ENCODE measurements at regions not wholly inside any gene's neighbourhood (a gene's known extent, or its start where the extent isn't known, plus 50 kb on each side); places are given as distances from the start of the nearest gene placed in this dataset.
"Not testable (repeated sequence)": the region's sequence is repeated elsewhere in the genome, so short reads cannot be mapped to it uniquely, and the experiment has no call there.

GRCh38 chrX:94908171-94908570 is 1234.2 kb downstream of the FAM133A start:
- Mint-ChIP-seq H3K27me3 (no peaks in the 10 kb centered on the region), H3K27ac (no peak overlapping the region), H3K9me3 (ENCODE audit: low read depth) (no peaks in the 10 kb centered on the region), H3K4me1 (no peaks in the 10 kb centered on the region), H3K36me3 (ENCODE audit: low read depth) (no peaks in the 10 kb centered on the region), H3K4me3 (no peak overlapping the region)
- intact Hi-C loops (cut with DNase I, micrococcal nuclease), result no loop called here
- CTCF ChIA-PET, result no interaction called here
- POLR2A ChIA-PET, result no interaction called here
- DNase-seq, result no peak
- ATAC-seq, result no peak

GRCh38 chrX:94908648-94909047 is 1234.6 kb downstream of the FAM133A start:
- ChIA-PET POLR2A (no interaction called here), CTCF (no interaction called here)
- Mint-ChIP-seq H3K27ac (no peak overlapping the region), H3K36me3 (ENCODE audit: low read depth) (no peaks in the 10 kb centered on the region), H3K27me3 (no peaks in the 10 kb centered on the region), H3K9me3 (ENCODE audit: low read depth) (no peaks in the 10 kb centered on the region), H3K4me3 (no peak overlapping the region), H3K4me1 (no peaks in the 10 kb centered on the region)
- DNase-seq (no peak), ATAC-seq (no peak)
- intact Hi-C loops (cut with DNase I, micrococcal nuclease), result no loop called here

DNA sequence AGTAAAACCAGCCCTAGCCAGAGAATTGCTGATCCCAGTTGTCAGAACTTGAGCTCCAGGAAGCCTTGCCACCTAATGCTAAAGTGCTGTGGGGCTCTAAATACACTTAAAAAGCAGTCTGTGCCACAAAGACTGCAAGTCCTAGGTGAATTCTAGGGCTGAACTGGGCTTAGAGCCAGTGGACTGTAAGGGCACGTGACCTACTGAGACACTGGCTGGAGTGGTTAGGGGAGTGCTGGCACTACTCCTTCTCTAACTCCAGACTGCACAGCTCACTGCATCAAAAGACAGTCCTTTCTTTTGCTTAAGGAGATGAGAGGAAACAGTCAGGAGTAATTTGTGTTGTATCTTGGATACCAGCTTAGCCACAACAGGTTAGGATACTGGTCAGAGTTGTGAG is 1240.2 kb downstream of the FAM133A start:
- Mint-ChIP-seq H3K36me3 (ENCODE audit: low read depth) (no peaks in the 10 kb centered on the region), H3K9me3 (ENCODE audit: low read depth) (no peaks in the 10 kb centered on the region), H3K4me1 (no peaks in the 10 kb centered on the region), H3K4me3 (no peak overlapping the region), H3K27ac (no peak overlapping the region), H3K27me3 (no peaks in the 10 kb centered on the region)
- no peak for ATAC-seq
- CTCF ChIA-PET, result no interaction called here
- POLR2A ChIA-PET, result no interaction called here
- intact Hi-C loops (cut with DNase I, micrococcal nuclease), result no loop called here
- no peak for DNase-seq

- intact Hi-C loops (cut with DNase I, micrococcal nuclease), result no loop called here
- H3K27me3 Mint-ChIP-seq, result no peaks in the 10 kb centered on the region
- no peak overlapping the region for H3K27ac Mint-ChIP-seq
These were observed 1258.4 kb downstream of the FAM133A start for GRCh38 chrX:94932278-94932965.

GRCh38 chrX:94936722-94937121 is 1262.7 kb downstream of the FAM133A start:
- ChIA-PET CTCF (interaction anchor here (0.7 kb wide), 1 partner anchor 182 kb away, joined by 3 read pairs; no protein-coding TSS in a partner anchor), POLR2A (no interaction called here)
- no peak overlapping the region for H3K4me3 Mint-ChIP-seq
- H3K9me3 Mint-ChIP-seq (ENCODE audit: low read depth), result peaks cover 4% of the 10 kb centered on the region
- no peak for DNase-seq
- no peak for ATAC-seq
- H3K36me3 Mint-ChIP-seq (ENCODE audit: low read depth), result no peaks in the 10 kb centered on the region
- no peak overlapping the region for H3K27ac Mint-ChIP-seq
- intact Hi-C loops (cut with DNase I, micrococcal nuclease), result no loop called here
- H3K4me1 Mint-ChIP-seq, result no peaks in the 10 kb centered on the region
- H3K27me3 Mint-ChIP-seq, result no peaks in the 10 kb centered on the region

More at GRCh38 chrX:94932278-94932965, 1258.4 kb downstream of the FAM133A start:
- Mint-ChIP-seq H3K4me1 (no peaks in the 10 kb centered on the region), H3K9me3 (ENCODE audit: low read depth) (peaks cover 1% of the 10 kb centered on the region), H3K4me3 (no peak overlapping the region), H3K36me3 (ENCODE audit: low read depth) (no peaks in the 10 kb centered on the region)
- ATAC-seq (no peak), DNase-seq (no peak)
- ChIA-PET CTCF (no interaction called here), POLR2A (no interaction called here)

- Mint-ChIP-seq H3K36me3 (ENCODE audit: low read depth) (no peaks in the 10 kb centered on the region), H3K27me3 (no peaks in the 10 kb centered on the region), H3K4me3 (no peak overlapping the region), H3K27ac (no peak overlapping the region), H3K4me1 (no peaks in the 10 kb centered on the region), H3K9me3 (ENCODE audit: low read depth) (peaks cover 4% of the 10 kb centered on the region)
- intact Hi-C loops (cut with DNase I, micrococcal nuclease), result no loop called here
- CTCF ChIA-PET, result no interaction called here
- POLR2A ChIA-PET, result no interaction called here
- DNase-seq, result no peak
- no peak for ATAC-seq
These were observed 1263.5 kb downstream of the FAM133A start for GRCh38 chrX:94937491-94937890.

GRCh38 chrX:94942603-94943002 is 1268.6 kb downstream of the FAM133A start:
- no peak overlapping the region for H3K27ac Mint-ChIP-seq
- no peak for DNase-seq
- no peaks in the 10 kb centered on the region for H3K36me3 Mint-ChIP-seq (ENCODE audit: low read depth)
- POLR2A ChIA-PET, result no interaction called here
- H3K27me3 Mint-ChIP-seq, result no peaks in the 10 kb centered on the region
- no peak overlapping the region for H3K4me3 Mint-ChIP-seq
- CTCF ChIA-PET, result no interaction called here
- intact Hi-C loops (cut with DNase I, micrococcal nuclease), result no loop called here
- H3K9me3 Mint-ChIP-seq (ENCODE audit: low read depth), result peaks cover 4% of the 10 kb centered on the region
- ATAC-seq, result no peak
- no peaks in the 10 kb centered on the region for H3K4me1 Mint-ChIP-seq

- CTCF ChIA-PET; DNase-seq; H3K9me3 Mint-ChIP-seq (ENCODE audit: low read depth); H3K4me3 Mint-ChIP-seq; H3K27me3 Mint-ChIP-seq; intact Hi-C loops (cut with DNase I, micrococcal nuclease); ATAC-seq; H3K27ac Mint-ChIP-seq; H3K4me1 Mint-ChIP-seq; H3K36me3 Mint-ChIP-seq (ENCODE audit: low read depth); POLR2A ChIA-PET: not testable (repeated sequence)
These were observed 1272.1 kb downstream of the FAM133A start for GRCh38 chrX:94946137-94946536.

DNA sequence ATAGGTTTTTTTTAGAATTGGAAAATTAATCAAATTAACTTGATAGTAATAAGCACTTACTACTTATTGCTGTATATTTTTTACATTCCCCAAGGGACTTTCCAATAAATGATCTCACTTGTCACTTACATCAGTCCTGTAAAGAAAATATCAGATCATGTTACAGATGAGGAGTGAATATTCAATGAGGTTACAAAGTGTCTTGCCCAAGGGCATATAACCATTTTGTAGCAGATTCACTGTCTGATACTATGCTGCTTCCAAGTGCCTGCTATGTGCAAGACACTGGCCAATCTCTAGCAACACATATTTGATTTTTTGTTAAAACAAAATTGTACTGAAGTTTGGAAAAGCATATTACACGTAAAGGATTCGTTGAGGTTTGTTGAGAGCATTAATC is 1287.7 kb downstream of the FAM133A start:
- intact Hi-C loops (cut with DNase I, micrococcal nuclease), result no loop called here
- ChIA-PET CTCF (no interaction called here), POLR2A (no interaction called here)
- Mint-ChIP-seq H3K9me3 (ENCODE audit: low read depth) (peaks cover 4% of the 10 kb centered on the region), H3K4me3 (no peak overlapping the region), H3K27me3 (no peaks in the 10 kb centered on the region), H3K36me3 (ENCODE audit: low read depth) (no peaks in the 10 kb centered on the region), H3K4me1 (no peaks in the 10 kb centered on the region), H3K27ac (no peak overlapping the region)
- no peak for ATAC-seq
- DNase-seq, result no peak

DNA sequence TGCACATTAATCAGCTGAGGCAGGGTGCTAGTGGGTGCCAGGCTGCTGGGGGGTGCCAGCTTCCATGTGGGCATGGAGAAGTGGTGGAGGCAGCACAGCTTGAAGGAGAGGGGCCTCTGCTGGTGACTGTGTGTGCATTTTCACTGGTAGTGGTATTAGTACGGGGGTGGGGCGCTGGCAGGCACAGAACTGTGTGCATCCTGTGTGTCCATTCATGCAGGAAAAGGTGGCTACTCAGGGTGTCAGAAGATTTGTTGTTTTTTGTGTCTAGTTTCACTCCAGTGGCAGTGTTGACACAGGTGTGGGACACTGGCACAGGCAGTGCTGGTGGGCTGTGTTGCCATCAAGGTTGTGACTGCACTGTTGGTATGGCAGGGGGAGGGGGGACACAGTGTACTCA is 1303.6 kb downstream of the FAM133A start:
- no peak overlapping the region for H3K27ac Mint-ChIP-seq
- H3K4me1 Mint-ChIP-seq, result no peaks in the 10 kb centered on the region
- intact Hi-C loops (cut with DNase I, micrococcal nuclease), result no loop called here
- ATAC-seq (no peak), DNase-seq (no peak)
- no peak overlapping the region for H3K4me3 Mint-ChIP-seq
- no peaks in the 10 kb centered on the region for H3K27me3 Mint-ChIP-seq
- no peaks in the 10 kb centered on the region for H3K36me3 Mint-ChIP-seq (ENCODE audit: low read depth)
- H3K9me3 Mint-ChIP-seq (ENCODE audit: low read depth), result no peaks in the 10 kb centered on the region
- ChIA-PET CTCF (no interaction called here), POLR2A (no interaction called here)

DNA sequence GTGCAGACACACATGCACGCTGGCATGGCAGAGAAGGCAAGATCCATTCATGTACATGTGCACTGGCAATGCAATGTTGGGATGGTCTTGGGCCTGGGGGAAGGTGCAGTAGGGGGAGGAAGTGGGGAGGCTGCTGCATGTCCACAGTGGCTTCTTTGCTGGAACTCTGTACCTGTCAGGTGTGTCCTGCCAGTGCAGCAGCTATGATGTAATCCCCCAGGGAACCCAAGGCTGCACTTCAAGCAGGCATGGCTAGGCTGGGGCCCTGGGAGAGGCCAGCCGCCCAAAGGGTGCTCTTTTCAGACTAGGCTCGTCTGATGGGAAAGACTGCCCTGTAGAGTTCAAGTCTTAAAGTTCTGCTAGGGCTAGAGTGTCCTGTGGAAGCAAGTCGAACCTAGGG is 1304.0 kb downstream of the FAM133A start:
- no peaks in the 10 kb centered on the region for H3K36me3 Mint-ChIP-seq (ENCODE audit: low read depth)
- POLR2A ChIA-PET, result no interaction called here
- H3K27me3 Mint-ChIP-seq, result no peaks in the 10 kb centered on the region

More for the DNA sequence above, 1304.0 kb downstream of the FAM133A start:
- H3K4me1 Mint-ChIP-seq, result no peaks in the 10 kb centered on the region
- H3K9me3 Mint-ChIP-seq (ENCODE audit: low read depth), result no peaks in the 10 kb centered on the region
- ATAC-seq, result no peak
- H3K27ac Mint-ChIP-seq, result no peak overlapping the region
- intact Hi-C loops (cut with DNase I, micrococcal nuclease), result no loop called here
- no peak for DNase-seq
- H3K4me3 Mint-ChIP-seq, result no peak overlapping the region
- CTCF ChIA-PET, result no interaction called here

Measured in activated CD4-positive, alpha-beta T cell treated with anti-CD3 and anti-CD28 coated beads for 36 hours (primary cell).